Chondrocyte (in vitro differentiated cells): ENCODE measurements at regions not wholly inside any gene's neighbourhood (a gene's known extent, or its start where the extent isn't known, plus 50 kb on each side); places are given as distances from the start of the nearest gene placed in this dataset.

Source experiments
- DNase-seq: peaks from one replicate; pipeline ENCODE4 v3.0.0; 2021; ENCODE audit warnings: mixed read lengths, low spot score
- H3K27ac Mint-ChIP-seq: one replicate; pipeline ENCODE4 v1.8.0; 2021; ENCODE audit warnings: mild to moderate bottlenecking, moderate library complexity, mixed read lengths; ENCODE audit not compliant: unreplicated experiment
- H3K27me3 Mint-ChIP-seq: 2 replicates; pipeline ENCODE4 v1.8.0; 2021; ENCODE audit warnings: low read depth, mixed read lengths
- H3K36me3 Mint-ChIP-seq: 2 replicates; pipeline ENCODE4 v1.8.0; 2021; ENCODE audit warnings: low read depth, mixed read lengths
- H3K4me1 Mint-ChIP-seq: 2 replicates; pipeline ENCODE4 v1.8.0; 2021; ENCODE audit warnings: low read depth, mild to moderate bottlenecking, mixed read lengths
- H3K4me3 Mint-ChIP-seq: one replicate; pipeline ENCODE4 v1.8.0; 2021; ENCODE audit warnings: mild to moderate bottlenecking, moderate library complexity, mixed read lengths; ENCODE audit not compliant: unreplicated experiment
- H3K9me3 Mint-ChIP-seq: 2 replicates; pipeline ENCODE4 v1.8.0; 2021; ENCODE audit warnings: low read depth, mixed read lengths
- TF ChIP-seq, protein P1 (sequence below): fragments of 200-600 bp; sonication (generic); IDR thresholded peaks from 2 replicates; pipeline ENCODE4 v1.5.0; 2021; ENCODE audit warnings: antibody characterized with exemption, mild to moderate bottlenecking, moderate library complexity

DNA sequence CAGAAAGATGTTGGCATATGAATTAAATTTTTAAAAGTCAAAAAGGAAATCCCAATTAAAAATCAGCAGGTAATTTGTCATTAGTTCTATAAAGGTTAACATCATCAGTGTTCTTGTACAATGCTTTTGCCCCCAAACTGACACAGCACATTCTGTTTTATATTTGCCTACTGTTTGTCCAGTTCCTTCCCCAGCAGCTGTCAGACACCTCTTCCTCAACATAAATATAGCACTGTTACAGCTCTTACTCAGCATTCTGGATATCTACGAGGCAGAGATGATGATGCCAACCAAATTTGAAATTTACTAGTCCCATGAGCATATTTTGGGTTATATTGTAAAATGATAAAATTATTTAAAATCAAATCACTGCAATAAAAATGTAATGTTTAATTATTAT, 124.6 kb downstream of the SINHCAF start:
- TF ChIP-seq, protein P1, sequence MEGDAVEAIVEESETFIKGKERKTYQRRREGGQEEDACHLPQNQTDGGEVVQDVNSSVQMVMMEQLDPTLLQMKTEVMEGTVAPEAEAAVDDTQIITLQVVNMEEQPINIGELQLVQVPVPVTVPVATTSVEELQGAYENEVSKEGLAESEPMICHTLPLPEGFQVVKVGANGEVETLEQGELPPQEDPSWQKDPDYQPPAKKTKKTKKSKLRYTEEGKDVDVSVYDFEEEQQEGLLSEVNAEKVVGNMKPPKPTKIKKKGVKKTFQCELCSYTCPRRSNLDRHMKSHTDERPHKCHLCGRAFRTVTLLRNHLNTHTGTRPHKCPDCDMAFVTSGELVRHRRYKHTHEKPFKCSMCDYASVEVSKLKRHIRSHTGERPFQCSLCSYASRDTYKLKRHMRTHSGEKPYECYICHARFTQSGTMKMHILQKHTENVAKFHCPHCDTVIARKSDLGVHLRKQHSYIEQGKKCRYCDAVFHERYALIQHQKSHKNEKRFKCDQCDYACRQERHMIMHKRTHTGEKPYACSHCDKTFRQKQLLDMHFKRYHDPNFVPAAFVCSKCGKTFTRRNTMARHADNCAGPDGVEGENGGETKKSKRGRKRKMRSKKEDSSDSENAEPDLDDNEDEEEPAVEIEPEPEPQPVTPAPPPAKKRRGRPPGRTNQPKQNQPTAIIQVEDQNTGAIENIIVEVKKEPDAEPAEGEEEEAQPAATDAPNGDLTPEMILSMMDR, result no peak
- DNase-seq, result no peak
- no peak overlapping the region for H3K4me3 Mint-ChIP-seq
- H3K27ac Mint-ChIP-seq, result no peak overlapping the region
- no peaks in the 10 kb centered on the region for H3K9me3 Mint-ChIP-seq
- peaks cover 12% of the 10 kb centered on the region for H3K27me3 Mint-ChIP-seq
- H3K4me1 Mint-ChIP-seq, result peaks cover 5% of the 10 kb centered on the region
- H3K36me3 Mint-ChIP-seq, result no peaks in the 10 kb centered on the region

DNA sequence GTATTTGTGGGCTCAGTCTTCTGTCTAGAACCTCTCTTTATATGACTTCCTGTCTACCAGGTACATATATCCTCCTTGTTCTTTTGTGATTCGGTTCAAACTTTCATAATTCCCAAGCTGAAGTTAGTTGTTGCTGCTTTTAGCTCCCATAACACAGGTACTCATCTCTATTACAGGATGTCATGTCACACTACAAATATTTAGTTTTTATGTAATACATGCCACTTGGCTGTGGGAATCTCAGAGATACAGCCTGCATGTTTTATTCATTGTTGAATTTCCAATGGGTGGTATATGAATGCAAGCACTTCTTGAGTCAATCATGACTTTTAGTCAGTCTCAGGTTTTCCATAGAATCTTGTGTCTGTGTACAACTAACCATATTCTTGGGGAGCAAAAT, 122.7 kb downstream of the SINHCAF start:
- H3K4me1 Mint-ChIP-seq, result peaks cover 5% of the 10 kb centered on the region
- H3K27me3 Mint-ChIP-seq, result peaks cover 12% of the 10 kb centered on the region
- TF ChIP-seq, protein P1, result no peak
- DNase-seq, result no peak
- H3K4me3 Mint-ChIP-seq, result no peak overlapping the region
- H3K36me3 Mint-ChIP-seq, result no peaks in the 10 kb centered on the region
- no peak overlapping the region for H3K27ac Mint-ChIP-seq
- H3K9me3 Mint-ChIP-seq, result no peaks in the 10 kb centered on the region

DNA sequence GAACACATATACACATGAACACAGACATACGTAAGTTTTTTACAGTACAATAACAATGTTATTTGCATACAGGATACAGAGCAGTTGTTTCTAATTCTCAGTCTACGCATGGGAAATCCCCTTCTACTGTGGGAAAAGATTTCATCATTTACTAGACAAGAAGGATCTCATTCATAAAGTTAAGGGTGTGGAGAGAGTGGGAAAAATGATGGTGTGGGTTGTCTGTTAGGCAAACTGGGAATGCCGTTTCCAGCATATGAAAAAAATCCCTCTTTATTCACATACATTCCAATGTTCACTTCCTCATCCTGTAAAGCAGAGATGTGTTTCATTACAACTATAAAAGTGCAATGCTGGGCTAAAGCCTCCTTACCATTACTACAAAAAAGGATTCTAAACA, 120.9 kb downstream of the SINHCAF start:
- H3K4me3 Mint-ChIP-seq, result no peak overlapping the region
- peaks cover 5% of the 10 kb centered on the region for H3K4me1 Mint-ChIP-seq
- TF ChIP-seq, protein P1, result no peak
- no peaks in the 10 kb centered on the region for H3K9me3 Mint-ChIP-seq
- no peak overlapping the region for H3K27ac Mint-ChIP-seq
- no peak for DNase-seq
- no peaks in the 10 kb centered on the region for H3K36me3 Mint-ChIP-seq
- peaks cover 15% of the 10 kb centered on the region for H3K27me3 Mint-ChIP-seq

DNA sequence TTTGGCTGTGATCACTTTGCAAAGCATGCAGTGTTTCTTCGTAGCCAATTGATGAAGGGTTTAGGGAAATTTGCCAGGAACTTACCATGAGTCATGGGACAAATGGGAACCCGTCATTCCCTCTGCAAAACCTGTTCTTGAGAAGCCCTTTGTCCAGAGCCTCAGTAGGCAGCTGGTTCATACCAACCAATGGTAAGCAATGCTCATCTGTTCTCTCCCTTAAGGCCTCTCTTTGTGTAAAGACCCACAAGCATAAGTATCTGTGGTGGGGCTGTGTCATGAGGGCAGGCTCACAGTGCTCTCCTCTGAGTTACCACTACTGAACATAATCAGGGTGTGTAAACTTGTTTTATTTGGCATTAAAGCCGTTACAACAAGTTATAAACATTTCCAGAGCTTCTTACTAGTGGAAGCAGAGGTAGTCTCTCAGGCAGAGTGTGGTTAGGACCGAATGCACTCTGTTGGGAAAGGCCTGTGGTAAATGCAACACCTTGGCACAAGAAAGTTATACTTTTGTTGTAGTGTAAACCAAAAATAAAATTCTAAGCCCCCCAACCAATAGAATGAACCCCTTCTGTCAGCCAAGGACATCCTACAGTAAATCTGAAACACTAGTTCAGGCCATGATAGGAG, 119.8 kb downstream of the SINHCAF start:
- H3K36me3 Mint-ChIP-seq, result no peaks in the 10 kb centered on the region
- peaks cover 5% of the 10 kb centered on the region for H3K4me1 Mint-ChIP-seq
- TF ChIP-seq, protein P1, result no peak
- no peak overlapping the region for H3K27ac Mint-ChIP-seq
- no peaks in the 10 kb centered on the region for H3K9me3 Mint-ChIP-seq
- H3K4me3 Mint-ChIP-seq, result no peak overlapping the region
- no peak for DNase-seq
- H3K27me3 Mint-ChIP-seq, result peaks cover 17% of the 10 kb centered on the region

DNA sequence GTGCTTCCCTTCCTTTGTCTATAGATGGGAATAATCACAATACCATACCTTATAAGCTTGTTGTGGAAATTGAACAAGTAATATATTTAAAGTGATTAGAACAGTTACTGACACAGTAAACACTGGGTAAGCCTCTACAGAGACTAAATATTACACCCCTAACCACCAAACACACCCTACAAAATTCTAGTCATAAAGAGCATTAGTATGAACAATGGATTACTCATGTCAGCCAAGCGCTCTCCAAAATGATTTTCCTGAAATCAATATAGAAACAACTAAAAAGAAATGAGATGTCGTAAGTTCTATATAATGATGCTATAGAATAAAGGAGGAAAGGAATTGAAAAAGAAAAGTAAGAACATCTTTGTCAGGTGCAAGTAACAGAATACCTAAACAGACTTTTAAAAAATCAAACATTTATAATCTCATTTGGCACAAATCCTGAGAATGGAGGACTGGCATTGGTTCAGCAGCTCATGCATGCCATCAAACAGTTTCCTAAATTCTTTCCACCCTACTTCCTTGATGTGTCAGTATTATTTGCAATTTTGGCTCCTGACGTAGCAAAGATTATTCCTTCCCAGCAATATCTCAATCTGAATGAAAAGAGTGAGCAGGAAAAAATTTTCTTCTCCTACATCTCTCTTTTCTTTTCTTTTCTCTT, 118.0 kb downstream of the SINHCAF start:
- no peak for DNase-seq
- peaks cover 14% of the 10 kb centered on the region for H3K27me3 Mint-ChIP-seq
- TF ChIP-seq, protein P1, result no peak
- no peaks in the 10 kb centered on the region for H3K36me3 Mint-ChIP-seq
- H3K4me3 Mint-ChIP-seq, result no peak overlapping the region
- no peaks in the 10 kb centered on the region for H3K9me3 Mint-ChIP-seq
- H3K27ac Mint-ChIP-seq, result no peak overlapping the region
- peaks cover 5% of the 10 kb centered on the region for H3K4me1 Mint-ChIP-seq
